Jurkat, Clone E6-1 (cell line): ENCODE measurements at regions not wholly inside any gene's neighbourhood (a gene's known extent, or its start where the extent isn't known, plus 50 kb on each side); places are given as distances from the start of the nearest gene placed in this dataset.
A peak's percentile ranks its signal among the peaks of the same experiment; 100 is the strongest.

ENCODE experiments used
- DNase-seq: peaks from one replicate; pipeline ENCODE4 v3.0.0-alpha.2; 2011; ENCODE audit warnings: low read depth, low spot score
- H3K4me3 ChIP-seq: 2 replicates; pipeline ENCODE4 v1.5.1; 2011; ENCODE audit warnings: mild to moderate bottlenecking, low read length, control low read depth, moderate library complexity

- no peak overlapping the region for H3K4me3 ChIP-seq
- DNase-seq: no peak
These were observed 100.2 kb upstream of the ANO1 start for GRCh38 chr11:69977951-69978350.

GRCh38 chr11:69978841-69979614 lies 99.1 kb upstream of the ANO1 start:
- no peak overlapping the region for H3K4me3 ChIP-seq
- no peak for DNase-seq

DNA sequence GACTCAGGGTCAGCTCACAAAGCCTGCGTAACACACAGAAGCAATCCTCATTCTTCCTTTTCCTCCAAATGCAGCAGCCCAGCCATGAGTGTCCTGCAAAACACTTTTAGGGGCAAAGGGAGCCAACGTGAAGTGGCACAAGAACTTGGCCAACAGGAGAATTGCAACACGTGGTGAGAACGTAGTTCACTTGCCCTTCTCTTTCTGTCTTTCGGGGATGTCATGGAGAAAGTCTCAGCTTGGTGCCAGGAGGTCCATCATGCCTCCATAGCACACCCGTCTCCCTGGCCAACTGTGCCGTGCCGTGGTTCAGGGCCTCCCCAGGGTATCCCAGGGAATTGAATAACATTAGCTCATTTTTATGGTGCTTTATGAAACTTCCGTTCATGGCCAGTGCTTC lies 98.5 kb upstream of the ANO1 start:
- no peak overlapping the region for H3K4me3 ChIP-seq
- no peak for DNase-seq

DNA sequence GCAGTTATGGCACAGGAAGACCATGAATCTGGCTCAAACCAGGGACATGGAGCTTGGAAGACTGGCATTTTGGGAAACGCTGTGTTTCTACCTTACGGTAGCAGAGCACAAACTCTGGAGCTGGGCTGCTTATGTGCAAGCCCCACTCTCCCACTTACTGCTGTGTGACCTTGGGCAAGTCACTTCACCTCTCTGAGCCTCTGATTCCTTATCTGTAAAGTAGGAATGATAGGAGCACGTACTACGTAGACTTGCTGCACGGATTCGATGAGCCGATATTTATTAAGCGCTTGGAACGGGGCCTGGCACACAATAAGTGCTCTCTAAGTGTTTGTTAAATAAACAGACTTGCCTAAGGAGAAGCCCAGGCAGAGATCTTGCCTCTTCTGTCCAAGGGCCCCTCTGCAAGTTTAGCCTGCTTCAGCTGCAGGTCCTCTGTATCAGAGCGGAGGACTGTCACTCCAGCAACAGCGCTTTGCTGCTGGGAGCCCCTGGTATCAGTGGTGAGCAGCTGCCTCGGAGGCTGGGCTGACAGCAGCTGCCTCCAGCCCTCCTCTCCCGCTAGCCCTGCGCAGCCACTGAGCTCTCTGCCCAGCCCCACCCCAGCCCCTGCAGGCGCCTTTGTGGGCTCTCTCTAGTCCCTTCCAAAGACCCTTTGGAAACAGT lies 96.9 kb upstream of the ANO1 start:
- DNase-seq: no peak
- H3K4me3 ChIP-seq: no peak overlapping the region

GRCh38 chr11:69982690-69983570 lies 95.2 kb upstream of the ANO1 start:
- no peak overlapping the region for H3K4me3 ChIP-seq
- DNase-seq: no peak

DNA sequence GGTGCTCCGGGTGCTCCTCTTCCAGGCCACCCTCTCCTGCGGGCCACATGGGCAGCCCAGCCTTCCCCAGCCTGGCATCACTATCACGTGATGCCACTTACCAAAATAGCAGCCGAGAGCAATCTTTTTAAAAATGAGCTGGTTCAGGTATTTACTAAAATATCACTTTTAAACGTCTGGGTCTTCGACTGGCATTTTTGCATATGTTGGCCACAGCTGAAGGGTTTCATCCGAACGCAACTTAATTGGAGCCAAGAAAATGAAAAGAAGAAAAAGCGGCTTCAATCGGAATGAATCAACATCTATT lies 94.6 kb upstream of the ANO1 start:
- no peak overlapping the region for H3K4me3 ChIP-seq
- DNase-seq: no peak

GRCh38 chr11:69983897-69984438 lies 94.1 kb upstream of the ANO1 start:
- H3K4me3 ChIP-seq: no peak overlapping the region
- no peak for DNase-seq

GRCh38 chr11:69984457-69985261 lies 93.5 kb upstream of the ANO1 start:
- H3K4me3 ChIP-seq: no peak overlapping the region
- DNase-seq: peak; percentile 65

DNA sequence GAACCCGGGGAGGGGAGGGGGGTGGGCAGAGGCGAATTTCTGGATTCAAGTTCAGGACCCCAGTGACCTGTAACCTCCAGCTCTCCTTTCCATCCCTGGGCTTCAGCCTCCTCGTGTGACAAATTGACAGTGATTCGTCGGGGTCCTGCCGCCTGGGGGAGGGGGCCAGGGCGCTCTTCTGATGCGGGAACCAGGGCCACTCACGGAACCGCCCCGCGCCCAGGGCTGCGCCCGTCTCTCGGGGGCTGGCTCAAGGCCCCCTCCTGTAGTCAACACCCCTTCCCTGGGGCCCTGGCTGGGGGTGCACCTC lies 92.8 kb upstream of the ANO1 start:
- no peak for DNase-seq
- H3K4me3 ChIP-seq: no peak overlapping the region

DNA sequence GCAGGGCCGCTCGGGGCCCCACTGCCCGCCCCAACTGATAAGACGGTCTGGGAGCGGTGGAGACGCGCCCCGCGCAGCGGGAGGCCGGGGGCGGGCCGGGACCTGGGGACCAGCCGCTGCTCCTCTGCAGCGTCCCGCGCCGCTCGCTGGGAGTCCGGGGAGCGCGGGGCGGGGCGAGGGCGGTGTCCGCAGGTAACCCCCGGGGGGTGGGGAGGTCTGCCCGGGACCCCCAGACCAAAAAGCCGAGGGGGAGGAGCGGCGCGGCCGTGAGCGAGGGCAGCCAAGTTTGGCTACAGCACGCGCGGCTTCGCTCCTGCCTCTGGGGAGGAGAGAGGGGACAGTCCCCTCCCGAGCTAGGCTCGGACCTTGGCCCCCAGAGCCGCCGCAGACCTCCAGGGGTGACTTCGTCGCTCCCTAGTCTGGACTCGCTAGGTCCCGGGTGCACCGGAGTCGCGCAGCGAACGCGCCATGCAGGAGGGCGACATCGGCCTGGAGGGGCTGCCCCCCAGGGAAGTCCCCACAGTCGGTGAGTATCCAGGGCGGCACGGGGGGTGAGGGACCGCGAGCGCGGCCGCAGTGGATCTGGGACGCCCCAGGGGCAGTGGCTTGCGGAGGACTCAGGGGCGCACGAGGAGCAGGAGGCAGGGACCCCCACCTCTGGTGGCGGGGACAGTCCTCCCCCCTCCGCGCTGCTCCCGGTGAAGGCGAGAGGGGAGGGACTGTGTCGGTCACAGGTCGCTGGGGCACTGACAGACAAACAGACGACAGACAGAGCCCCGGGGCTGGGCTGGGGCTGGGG lies 92.3 kb upstream of the ANO1 start:
- H3K4me3 ChIP-seq: no peak overlapping the region

GRCh38 chr11:69986440-69986787 lies 91.7 kb upstream of the ANO1 start:
- DNase-seq: no peak
- H3K4me3 ChIP-seq: no peak overlapping the region

More for the DNA sequence above, 92.3 kb upstream of the ANO1 start:
- DNase-seq: no peak

DNA sequence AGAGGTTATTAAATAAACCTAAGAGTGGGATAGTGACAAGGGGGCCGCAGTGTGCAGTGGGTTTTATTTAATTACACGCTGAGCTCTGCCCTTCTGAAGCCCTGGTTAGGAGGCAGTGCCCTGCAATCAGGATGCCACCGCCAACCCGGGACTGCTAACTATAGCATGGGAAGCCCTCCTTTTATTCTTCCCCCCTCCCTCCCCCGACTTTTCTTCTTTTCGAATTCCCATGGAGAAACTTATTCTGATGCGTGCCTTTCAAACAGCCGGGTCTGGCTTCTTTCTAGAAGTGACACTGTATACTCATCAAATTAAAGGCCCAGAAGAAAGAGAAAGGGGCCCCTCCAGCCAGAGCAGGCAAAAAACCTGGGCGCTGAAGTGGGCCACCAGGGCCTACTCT lies 91.3 kb upstream of the ANO1 start:
- no peak overlapping the region for H3K4me3 ChIP-seq
- DNase-seq: no peak

DNA sequence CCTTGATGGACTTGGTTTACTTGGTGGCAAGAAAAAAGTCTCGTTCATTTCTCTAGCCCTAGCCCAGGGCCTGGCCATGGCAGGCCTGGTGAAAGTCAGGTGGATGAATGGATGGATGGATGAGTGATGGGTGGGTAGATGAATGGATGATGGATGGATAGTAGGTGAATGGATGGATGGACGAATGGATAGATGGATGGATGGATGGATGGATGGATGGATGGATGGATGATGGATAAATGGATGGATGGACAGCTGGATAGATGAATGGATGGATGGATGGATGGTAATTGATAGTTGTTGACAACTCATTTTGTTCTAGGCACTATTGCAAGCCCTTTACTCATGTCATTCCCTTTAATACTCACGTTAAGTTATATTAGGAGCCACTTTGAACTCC lies 86.1 kb upstream of the ANO1 start:
- no peak overlapping the region for H3K4me3 ChIP-seq
- DNase-seq: no peak

- no peak for DNase-seq
- H3K4me3 ChIP-seq: no peak overlapping the region
These were observed 85.0 kb upstream of the ANO1 start for GRCh38 chr11:69992943-69993694.

DNA sequence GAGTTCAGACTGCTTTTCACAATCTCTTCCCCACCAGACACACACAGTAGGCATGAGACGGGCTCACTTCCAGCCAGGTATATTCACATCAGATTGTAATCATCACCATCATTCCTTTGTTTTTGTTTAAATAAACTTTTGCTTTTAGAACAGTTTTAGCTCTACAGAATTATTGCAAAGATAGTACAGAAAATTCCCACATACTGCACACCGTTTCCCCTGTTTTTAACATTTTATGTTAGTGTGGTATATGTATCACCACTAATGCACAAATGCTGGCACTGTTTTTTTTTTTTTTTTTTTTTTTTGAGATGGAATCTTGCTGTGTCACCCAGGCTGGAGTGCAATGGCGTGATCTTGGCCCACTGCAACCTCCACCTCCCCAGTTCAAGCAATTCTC lies 83.3 kb upstream of the ANO1 start:
- DNase-seq: no peak
- no peak overlapping the region for H3K4me3 ChIP-seq

GRCh38 chr11:69995697-69996096 lies 82.4 kb upstream of the ANO1 start:
- no peak overlapping the region for H3K4me3 ChIP-seq
- no peak for DNase-seq

DNA sequence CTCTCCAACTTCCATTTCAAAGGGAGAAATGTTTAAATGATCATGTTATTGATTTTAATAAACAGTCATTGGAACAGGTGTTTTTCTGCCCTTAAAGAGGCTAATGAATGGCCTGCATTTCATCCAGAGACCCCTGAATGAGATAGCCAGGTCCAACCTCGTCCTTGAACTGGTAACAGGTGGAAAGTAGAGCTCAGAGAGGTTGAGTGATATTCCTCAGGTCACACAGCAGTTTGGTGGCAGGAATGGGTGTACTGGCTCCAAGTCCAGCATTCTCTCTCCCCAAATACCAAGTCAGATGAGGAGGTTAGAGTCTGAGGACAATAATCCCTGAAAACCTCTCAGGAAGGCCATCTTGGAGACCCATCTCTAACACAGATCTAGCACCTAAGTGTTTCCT lies 81.7 kb upstream of the ANO1 start:
- no peak for DNase-seq

DNA sequence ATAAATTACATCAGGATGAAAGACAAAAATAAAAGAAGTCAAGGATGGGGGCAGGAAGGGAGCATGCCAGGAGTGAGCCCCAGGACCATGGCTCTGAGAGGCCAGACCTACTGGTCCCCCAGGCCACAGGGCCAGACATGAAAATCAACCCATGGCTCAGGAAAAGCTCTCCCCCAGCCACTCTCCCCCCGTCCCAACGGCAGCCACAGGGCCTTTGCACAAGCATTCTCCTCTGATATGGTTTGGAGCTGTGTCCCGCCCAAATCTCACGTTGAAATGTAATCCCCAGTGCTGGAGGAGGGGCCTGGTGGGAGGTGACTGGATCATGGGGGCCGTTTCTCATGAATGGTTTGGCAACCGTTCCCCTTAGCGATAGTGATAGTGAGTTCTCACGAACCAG lies 80.8 kb upstream of the ANO1 start:
- no peak overlapping the region for H3K4me3 ChIP-seq

More for the DNA sequence above, 81.7 kb upstream of the ANO1 start:
- no peak overlapping the region for H3K4me3 ChIP-seq

More for the DNA sequence above, 80.8 kb upstream of the ANO1 start:
- no peak for DNase-seq
